ENCODE measurements at regions not wholly inside any gene's neighbourhood (a gene's known extent, or its start where the extent isn't known, plus 50 kb on each side); places are given as distances from the start of the nearest gene placed in this dataset.

DNA sequence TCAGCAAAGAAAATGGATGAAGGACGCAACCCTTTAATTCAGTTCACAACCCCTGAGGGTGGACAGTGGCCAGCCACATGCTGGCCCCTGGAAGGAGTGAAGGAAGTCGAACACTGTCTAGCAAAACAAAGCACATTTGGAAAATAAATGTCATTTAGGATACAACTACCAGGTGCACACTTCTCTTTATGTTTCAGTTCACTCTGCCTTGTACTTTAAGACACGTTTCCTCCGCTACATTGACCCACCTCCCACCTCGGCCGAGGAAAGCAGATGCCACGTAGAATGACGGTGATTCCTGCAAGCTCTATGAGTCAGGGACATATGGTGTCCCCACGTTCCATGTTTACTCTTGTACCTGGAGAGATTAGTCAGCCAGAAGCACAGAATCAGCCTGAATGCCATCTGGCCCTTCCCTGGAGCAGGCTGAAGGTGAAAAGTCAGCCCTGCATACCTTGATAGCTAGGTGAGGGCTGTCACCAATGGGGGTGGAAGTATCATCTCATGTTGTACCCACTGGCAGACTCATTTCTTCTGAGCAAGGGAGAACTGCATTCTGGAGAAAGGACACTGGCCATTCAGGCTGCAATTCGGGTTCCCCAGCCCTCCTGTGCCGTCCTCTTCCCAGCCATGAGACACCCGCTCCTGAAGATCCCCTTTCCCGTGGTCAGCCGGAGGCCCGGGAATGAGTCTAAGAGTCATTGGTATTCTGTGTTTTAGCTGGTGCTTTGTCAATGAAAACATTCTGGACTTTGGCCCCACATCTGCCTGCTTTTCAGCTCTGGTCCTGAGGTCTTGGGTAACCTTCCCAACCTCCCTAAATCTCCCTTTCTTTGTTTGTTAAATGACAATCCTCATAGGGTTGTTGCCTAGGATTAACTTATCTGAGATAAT lies 60.6 kb downstream of the FOXA2 start (continued):
- peak; percentile 42; the same call in 1 of the 2 replicates for TF ChIP-seq AKNA (CRISPR knock-in tag; IDR thresholded peaks at IDR 0.05; ENCODE audit: borderline replicate concordance)
- TF ChIP-seq RXRB (CRISPR knock-in tag; IDR thresholded peaks at IDR 0.05; ENCODE audit: borderline replicate concordance), result peak; percentile 86
- TF ChIP-seq ARHGAP35 (CRISPR knock-in tag; IDR thresholded peaks at IDR 0.05; ENCODE audit: borderline replicate concordance), result peak; percentile 91; the same call in 1 of the 2 replicates
- no peak for TF ChIP-seq ZNF569 (CRISPR knock-in tag; IDR thresholded peaks at IDR 0.05; ENCODE audit: borderline replicate concordance)
- no peak for TF ChIP-seq ZNF747 (CRISPR knock-in tag; IDR thresholded peaks at IDR 0.05; ENCODE audit: borderline replicate concordance)
- TF ChIP-seq MIER3 (CRISPR knock-in tag; IDR thresholded peaks at IDR 0.05; ENCODE audit: borderline replicate concordance), result peak; percentile 83
- TF ChIP-seq DPF2 (CRISPR knock-in tag; IDR thresholded peaks at IDR 0.05; ENCODE audit: borderline replicate concordance, low read depth), result no peak; the same call in none of the 2 replicates
- TF ChIP-seq SIX1 (CRISPR knock-in tag; IDR thresholded peaks at IDR 0.05; ENCODE audit: borderline replicate concordance), result peak; percentile 68; the same call in 1 of the 2 replicates
- TF ChIP-seq KMT2A (CRISPR knock-in tag; IDR thresholded peaks at IDR 0.05), result peak; percentile 46; the same call in 1 of the 2 replicates
- TF ChIP-seq ZNF232 (CRISPR knock-in tag; IDR thresholded peaks at IDR 0.05; ENCODE audit: borderline replicate concordance), result peak; percentile 94
- TF ChIP-seq CENPX (CRISPR knock-in tag; IDR thresholded peaks at IDR 0.05), result no peak
- peak; percentile 75 for TF ChIP-seq PATZ1 (CRISPR knock-in tag; IDR thresholded peaks at IDR 0.05)
- no peak for TF ChIP-seq NCOA1 (CRISPR knock-in tag; IDR thresholded peaks at IDR 0.05)
- TF ChIP-seq ARID2 (CRISPR knock-in tag; IDR thresholded peaks at IDR 0.05; ENCODE audit: borderline replicate concordance), result peak; percentile 66; the same call in 1 of the 2 replicates
- TF ChIP-seq ARID4A (CRISPR knock-in tag; IDR thresholded peaks at IDR 0.05; ENCODE audit: borderline replicate concordance), result no peak; the same call in none of the 2 replicates
- TF ChIP-seq TBX3 (IDR thresholded peaks at IDR 0.05; ENCODE audit: borderline replicate concordance), result 0 out of 2 replicates have a peak, but pooled peaks have one; percentile 12

Data from HepG2 (cell line).